Spinal cord (tissue), 9 donors: ENCODE measurements at regions not wholly inside any gene's neighbourhood (a gene's known extent, or its start where the extent isn't known, plus 50 kb on each side); places are given as distances from the start of the nearest gene placed in this dataset.

Experiments used
- DNase-seq, 6 donors: peaks; one replicate each; pipeline versions ENCODE4 v3.0.0 to v3.0.0-alpha.2; 2013 to 2015; ENCODE audit warnings: low spot score in 6 of 6, low read depth in 4 of 6
- H3K27ac ChIP-seq: one replicate; pipeline ENCODE4 v1.5.1; 2013; ENCODE audit warnings: low read depth, low read length, control low read depth
- H3K27me3 ChIP-seq: one replicate; pipeline ENCODE4 v1.6.1; 2013; ENCODE audit warnings: low read length; ENCODE audit not compliant: control insufficient read depth, insufficient read depth
- H3K36me3 ChIP-seq: one replicate; pipeline ENCODE4 v1.6.1; 2013; ENCODE audit warnings: low read length; ENCODE audit not compliant: control insufficient read depth, insufficient read depth
- H3K4me1 ChIP-seq: one replicate; pipeline ENCODE4 v1.6.1; 2013; ENCODE audit warnings: low read length; ENCODE audit not compliant: control insufficient read depth, insufficient read depth
- H3K4me3 ChIP-seq: one replicate; pipeline ENCODE4 v1.5.1; 2013; ENCODE audit warnings: low read depth, low read length, control low read depth
- H3K9me3 ChIP-seq: one replicate; pipeline ENCODE4 v1.6.1; 2013; ENCODE audit warnings: low read length; ENCODE audit not compliant: control insufficient read depth, insufficient read depth
- WGBS: methylation state at CpG from one replicate; pipeline ENCODE4 v1.1.5; 2013; ENCODE audit warnings: missing lambda C conversion rate; ENCODE audit not compliant: insufficient coverage; 5-methylcytosine and 5-hydroxymethylcytosine counted together
- donor health status: healthy.

DNA sequence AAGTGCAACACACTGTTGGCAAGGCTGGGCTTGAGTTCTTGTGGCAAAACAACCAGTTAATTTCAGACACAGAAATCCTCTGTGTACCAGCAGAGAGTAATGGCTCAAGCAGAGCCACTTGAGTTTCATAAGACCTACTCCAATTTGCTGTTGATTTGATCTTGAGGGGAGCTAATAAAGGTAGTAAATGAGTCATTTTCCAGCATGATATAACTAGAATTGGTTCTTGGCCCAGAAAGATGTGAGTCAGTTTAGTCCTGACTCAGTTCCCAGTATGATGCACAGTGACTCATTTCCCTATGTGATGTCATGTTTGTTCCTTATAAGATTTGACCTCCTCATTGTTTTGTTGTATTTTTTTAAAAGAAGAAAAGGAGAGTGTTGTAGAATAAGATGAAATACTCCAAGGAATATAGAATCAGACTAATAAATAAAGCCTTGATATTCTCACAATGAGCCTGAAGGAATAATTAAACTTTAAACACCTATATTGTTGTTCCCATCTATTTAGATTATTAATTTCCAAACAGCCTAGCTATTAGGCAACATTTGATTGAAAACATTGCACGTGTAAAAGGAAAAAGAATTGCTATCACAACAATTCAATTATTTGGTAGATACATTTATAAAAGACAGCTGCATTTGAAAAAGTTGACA lies 186.2 kb downstream of the REEP3 start:
- no CpG with 5 or more reads among the region's 1 CpG for WGBS
- Histone ChIP-seq H3K36me3 (no peaks in the 10 kb centered on the region), H3K9me3 (no peaks in the 10 kb centered on the region), H3K27ac (no peak overlapping the region), H3K4me1 (peaks cover 17% of the 10 kb centered on the region), H3K27me3 (no peaks in the 10 kb centered on the region), H3K4me3 (no peak overlapping the region)
- DNase-seq, result no peak

DNA sequence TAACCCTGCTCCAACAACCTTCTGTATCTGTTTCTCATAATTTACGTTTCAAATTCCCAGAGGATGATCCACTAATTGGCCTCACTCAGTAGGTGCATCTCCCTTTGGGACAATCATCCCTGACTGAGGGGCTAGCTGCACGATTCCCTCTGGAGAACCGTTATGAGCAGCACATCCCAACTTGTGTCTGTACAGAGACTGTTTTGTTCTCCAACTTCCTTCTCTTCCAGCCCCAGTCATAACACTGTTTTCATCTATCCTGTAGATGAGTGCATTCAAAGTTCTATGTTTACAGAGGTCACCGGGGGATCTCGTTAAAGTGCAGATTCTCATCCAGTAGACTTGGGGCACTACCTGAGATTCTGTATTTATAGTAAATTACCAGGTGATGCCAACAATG lies 187.2 kb downstream of the REEP3 start:
- Histone ChIP-seq H3K27me3 (no peaks in the 10 kb centered on the region), H3K36me3 (no peaks in the 10 kb centered on the region), H3K4me3 (no peak overlapping the region), H3K27ac (no peak overlapping the region), H3K4me1 (peaks cover 27% of the 10 kb centered on the region), H3K9me3 (no peaks in the 10 kb centered on the region)
- 78% methylated on average over 3 of the region's 5 CpGs for WGBS
- DNase-seq, result no peak

DNA sequence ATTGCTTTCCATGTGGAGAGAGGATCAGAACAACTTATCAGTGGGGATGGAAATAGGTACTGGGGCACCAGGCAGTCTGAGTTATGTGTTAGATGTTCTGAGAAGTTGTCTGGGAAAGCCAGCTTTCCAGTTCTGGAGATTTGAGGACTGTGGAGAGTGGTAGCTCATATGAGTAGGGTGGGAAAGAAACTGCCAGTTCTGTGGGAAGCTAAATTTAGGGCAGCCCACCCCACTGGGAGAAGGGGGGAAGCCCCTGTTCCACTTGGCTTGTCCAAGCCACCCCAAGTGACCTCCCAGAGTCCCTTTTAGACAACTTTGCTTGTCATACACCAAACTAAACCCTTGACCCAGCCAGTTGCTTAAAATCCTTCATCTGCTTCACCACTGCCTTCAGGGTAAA lies 189.5 kb downstream of the REEP3 start:
- Histone ChIP-seq H3K9me3 (no peaks in the 10 kb centered on the region), H3K27ac (no peak overlapping the region), H3K36me3 (no peaks in the 10 kb centered on the region), H3K4me1 (peaks cover 36% of the 10 kb centered on the region), H3K4me3 (no peak overlapping the region), H3K27me3 (no peaks in the 10 kb centered on the region)
- DNase-seq, result no peak

DNA sequence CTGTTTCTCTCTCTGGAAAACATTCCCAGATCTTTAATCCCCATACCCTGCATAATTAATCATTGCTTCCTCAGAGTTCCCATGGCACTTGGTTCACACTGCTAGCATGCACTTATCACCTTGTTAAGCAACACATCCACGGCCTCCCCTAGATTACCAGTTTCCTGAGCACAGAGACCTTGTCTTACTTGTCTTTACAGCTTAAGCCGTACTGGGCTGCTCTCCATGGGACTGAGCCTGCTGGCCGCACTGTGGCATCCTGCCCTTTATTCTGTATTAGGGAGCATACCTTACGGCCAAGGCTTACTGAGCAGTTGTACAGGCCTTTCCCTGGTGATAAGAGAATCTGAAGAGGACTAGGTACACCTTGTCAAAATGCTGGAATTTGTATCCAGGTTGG lies 190.2 kb downstream of the REEP3 start:
- Histone ChIP-seq H3K27ac (peak overlapping the region; percentile 51), H3K4me1 (peaks cover 36% of the 10 kb centered on the region)
- 46% methylated on average over 4 of the region's 4 CpGs for WGBS

DNA sequence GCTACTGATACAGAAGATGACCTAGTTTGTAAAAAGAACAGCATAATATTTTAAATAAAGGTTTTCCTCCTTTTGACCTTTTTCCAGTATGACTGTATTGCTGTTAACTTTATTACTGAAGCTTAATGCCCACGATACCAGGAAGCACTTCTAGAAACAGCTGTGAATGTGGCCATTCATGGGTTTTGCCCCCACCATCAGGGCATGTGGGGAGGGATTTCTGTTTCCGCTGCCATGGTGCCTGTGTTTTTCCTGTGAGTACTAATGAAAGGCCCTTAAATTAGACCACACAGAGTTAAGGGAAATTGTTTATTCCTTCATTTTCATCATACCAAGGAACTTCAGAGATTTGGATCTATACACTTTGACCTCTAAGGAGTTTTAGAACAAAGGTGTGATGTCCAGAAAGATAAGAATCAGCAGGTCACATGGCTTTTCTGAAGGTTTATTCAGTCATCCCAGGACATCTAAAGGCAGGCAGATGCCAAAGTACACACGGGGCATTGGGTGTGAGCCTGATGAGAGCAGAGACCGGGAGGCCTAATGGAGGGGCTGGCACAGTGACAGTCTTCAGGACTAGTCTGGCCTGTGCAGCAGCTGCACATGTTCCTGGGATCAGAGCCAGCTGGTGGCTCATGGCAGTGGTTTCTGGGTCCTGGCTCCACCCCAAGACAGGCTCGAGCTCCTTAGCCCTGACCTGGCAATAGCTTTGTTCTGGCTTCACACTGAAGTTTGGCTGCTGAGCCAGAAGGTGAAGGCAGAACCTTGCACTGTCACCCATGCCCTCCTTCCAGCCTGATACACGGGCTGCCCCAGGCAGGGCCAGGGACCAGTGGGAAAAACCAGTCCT lies 190.9 kb downstream of the REEP3 start:
- Histone ChIP-seq H3K4me3 (no peak overlapping the region), H3K27me3 (no peaks in the 10 kb centered on the region), H3K4me1 (peaks cover 36% of the 10 kb centered on the region), H3K36me3 (no peaks in the 10 kb centered on the region), H3K9me3 (no peaks in the 10 kb centered on the region), H3K27ac (peak overlapping the region; percentile 51)
- DNase-seq, result peak in 5 of 6 donors; percentile 75 to 96 (median 85)
- WGBS, result 16% methylated on average over 4 of the region's 6 CpGs

More for the DNA sequence above, 190.2 kb downstream of the REEP3 start:
- no peaks in the 10 kb centered on the region for H3K36me3 ChIP-seq
- H3K27me3 ChIP-seq, result no peaks in the 10 kb centered on the region
- DNase-seq, result peak in 1 of 6 donors; percentile 47
- H3K4me3 ChIP-seq, result no peak overlapping the region
- no peaks in the 10 kb centered on the region for H3K9me3 ChIP-seq

DNA sequence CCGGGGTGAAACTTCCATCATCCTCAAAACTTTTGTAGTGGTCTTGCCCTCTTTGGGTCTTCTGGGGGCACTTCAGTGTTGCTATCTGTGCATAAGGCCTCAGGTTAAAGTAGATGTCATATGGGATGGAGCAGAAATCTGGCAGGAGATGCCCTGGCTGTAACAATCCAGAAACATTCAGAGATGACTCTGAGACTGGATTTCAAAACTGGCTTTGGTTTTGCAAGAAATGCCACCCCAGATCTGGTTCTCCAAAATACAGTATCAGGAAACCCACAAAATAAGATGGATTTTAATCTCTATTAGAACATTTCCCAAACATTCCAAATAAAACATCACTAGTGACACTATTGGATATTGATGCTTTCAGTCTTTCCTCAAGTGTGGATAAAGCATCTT lies 191.5 kb downstream of the REEP3 start:
- H3K27ac ChIP-seq, result peak overlapping the region; percentile 51
- no peaks in the 10 kb centered on the region for H3K9me3 ChIP-seq
- no peaks in the 10 kb centered on the region for H3K36me3 ChIP-seq
- no peaks in the 10 kb centered on the region for H3K27me3 ChIP-seq
- peaks cover 40% of the 10 kb centered on the region for H3K4me1 ChIP-seq
- WGBS, result no CpG with 5 or more reads among the region's 1 CpG
- no peak overlapping the region for H3K4me3 ChIP-seq
- no peak for DNase-seq

DNA sequence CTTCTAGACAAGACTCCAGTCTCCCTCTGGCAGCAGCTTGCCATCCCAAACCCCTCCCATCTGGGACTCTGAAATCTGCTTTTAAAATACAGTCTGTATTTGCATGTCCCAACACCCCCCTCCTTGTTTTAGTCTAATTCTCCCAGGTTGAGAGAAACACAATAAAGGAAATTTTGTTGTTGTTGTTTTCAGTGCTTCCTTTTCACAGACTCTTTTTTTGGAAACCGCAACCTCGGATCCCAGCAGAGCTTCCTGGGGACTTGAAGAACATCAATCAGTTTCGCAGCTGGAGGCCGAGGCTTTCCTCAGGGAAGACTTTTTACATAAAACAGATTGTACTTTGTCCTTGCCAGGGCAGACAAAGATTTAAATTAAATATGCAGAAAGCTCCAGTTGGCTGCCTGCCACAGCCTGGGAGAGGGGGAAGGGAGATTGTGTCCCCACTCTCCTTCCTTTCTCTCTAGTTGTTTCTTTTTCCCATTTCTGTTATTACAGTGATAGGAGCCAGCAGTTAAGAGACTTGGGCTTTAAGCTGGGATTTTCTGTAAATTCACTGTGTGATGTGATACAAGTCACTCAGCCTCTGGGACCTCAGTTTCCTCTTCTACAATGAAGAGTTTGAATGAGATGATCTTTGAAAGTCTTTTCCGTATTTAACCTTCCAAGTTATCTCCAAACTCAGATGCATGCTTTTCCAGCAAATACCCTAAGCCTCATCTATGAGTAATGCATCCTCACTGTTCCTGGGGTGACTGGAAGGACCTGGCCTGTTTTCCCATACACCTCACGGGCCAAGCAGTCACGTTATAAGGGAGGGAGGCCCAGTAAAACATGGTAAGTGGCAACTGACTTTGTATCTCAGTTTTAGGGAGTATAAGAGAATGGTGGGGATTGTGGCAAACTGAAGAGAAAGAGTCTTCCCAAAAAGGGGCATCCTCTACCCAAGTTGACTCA lies 192.3 kb downstream of the REEP3 start:
- DNase-seq, result peak in 5 of 6 donors; percentile 78 to 97 (median 85)
- Histone ChIP-seq H3K9me3 (no peaks in the 10 kb centered on the region), H3K27ac (peak overlapping the region; percentile 51), H3K27me3 (peaks cover 2% of the 10 kb centered on the region), H3K36me3 (no peaks in the 10 kb centered on the region), H3K4me1 (peaks cover 45% of the 10 kb centered on the region), H3K4me3 (peak overlapping the region; percentile 6)
- WGBS, result 34% methylated on average over 2 of the region's 7 CpGs

DNA sequence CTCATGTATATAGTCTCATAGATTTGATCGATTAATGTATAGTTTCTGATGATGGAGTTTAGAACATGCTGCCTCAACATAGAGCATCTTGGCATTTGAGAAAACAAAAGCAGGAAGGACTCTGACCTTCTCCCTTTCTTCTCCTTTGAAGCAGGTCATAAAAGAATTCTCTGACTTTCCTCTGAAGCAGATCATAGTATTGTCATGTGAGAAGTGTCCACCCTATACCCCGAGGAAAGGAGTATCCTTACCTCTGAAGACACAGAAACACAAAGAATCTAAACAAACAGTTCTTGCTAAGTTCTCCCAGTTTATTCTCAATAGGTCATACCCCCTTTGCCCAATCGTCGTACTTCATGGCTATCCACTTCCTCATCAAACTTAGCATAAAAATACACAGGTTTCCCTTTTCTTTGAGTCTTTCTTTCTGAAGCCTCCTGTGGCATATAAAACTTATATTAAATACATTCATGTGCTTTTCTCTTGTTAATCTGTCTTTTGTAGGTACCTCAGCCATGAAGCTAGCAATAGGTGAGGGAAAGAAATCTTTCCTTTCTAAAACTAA lies 194.9 kb downstream of the REEP3 start:
- DNase-seq, result no peak
- Histone ChIP-seq H3K4me1 (peaks cover 41% of the 10 kb centered on the region), H3K36me3 (no peaks in the 10 kb centered on the region), H3K4me3 (no peak overlapping the region), H3K27ac (no peak overlapping the region), H3K27me3 (peaks cover 3% of the 10 kb centered on the region), H3K9me3 (no peaks in the 10 kb centered on the region)
- WGBS, result 44% methylated on average over 3 of the region's 4 CpGs

DNA sequence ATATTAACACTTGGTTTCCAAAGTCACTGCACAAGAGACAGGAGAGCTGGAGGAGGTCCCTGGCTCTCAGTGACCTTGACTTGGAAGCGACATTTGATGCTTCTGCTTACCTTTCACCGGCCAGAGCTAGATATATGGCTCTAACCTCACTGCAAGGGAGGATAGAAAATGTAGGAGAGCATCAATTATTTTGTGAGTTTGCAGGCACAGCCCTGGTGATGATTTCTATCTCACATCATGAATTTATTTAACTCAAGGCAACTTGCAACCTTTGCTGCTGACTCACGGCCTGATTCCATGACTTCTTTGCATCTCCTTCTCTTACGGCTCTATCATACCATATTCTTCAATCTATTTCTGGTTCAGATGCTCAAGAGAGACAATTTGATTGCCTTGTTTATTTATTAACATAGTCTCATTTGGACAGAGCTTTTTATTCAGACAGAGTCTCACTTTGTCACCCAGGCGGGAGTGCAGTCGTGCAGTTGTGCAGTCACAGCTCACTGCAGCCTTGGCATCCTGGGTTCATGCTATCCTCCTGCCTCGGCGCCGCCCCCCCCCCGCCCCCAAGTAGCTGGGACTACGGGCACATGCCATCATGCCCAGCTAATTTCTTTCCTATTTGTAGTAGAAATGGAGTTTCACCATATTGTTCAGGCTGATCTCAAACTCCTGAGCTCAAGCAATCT lies 196.0 kb downstream of the REEP3 start:
- H3K27me3 ChIP-seq, result peaks cover 3% of the 10 kb centered on the region
- no peak overlapping the region for H3K4me3 ChIP-seq
- no peaks in the 10 kb centered on the region for H3K36me3 ChIP-seq
- H3K9me3 ChIP-seq, result no peaks in the 10 kb centered on the region
- 37% methylated on average over 2 of the region's 11 CpGs for WGBS
- no peak overlapping the region for H3K27ac ChIP-seq
- DNase-seq, result peak in 1 of 6 donors; percentile 43
- peaks cover 30% of the 10 kb centered on the region for H3K4me1 ChIP-seq
